Adrenal gland (tissue), 5 donors: ENCODE measurements at regions not wholly inside any gene's neighbourhood (a gene's known extent, or its start where the extent isn't known, plus 50 kb on each side); places are given as distances from the start of the nearest gene placed in this dataset.

ENCODE experiments used
- POLR2A ChIP-seq, 2 donors: fragments of 450-650 bp; IDR thresholded peaks; one replicate each; pipeline ENCODE4 v1.6.1; 2017; ENCODE audit warnings: antibody characterized with exemption in 2 of 2, mild to moderate bottlenecking in 2 of 2, moderate library complexity in 1 of 2
- TF ChIP-seq, protein P1 (sequence below), 6 experiments: fragments of 450-650 bp in 4 of 6; fragments of 200-600 bp in 2 of 6; sonication (generic) in 1 of 6; IDR thresholded peaks; 1 replicate in 5 of 6; 2 replicates in 1 of 6; pipeline versions ENCODE4 v1.5.1 to v1.8.0; 2016 to 2021; ENCODE audit warnings: antibody characterized with exemption in 6 of 6, mild to moderate bottlenecking in 2 of 6, moderate library complexity in 1 of 6
- donor health status: DM: no; HTN: no; CAD: no.

DNA sequence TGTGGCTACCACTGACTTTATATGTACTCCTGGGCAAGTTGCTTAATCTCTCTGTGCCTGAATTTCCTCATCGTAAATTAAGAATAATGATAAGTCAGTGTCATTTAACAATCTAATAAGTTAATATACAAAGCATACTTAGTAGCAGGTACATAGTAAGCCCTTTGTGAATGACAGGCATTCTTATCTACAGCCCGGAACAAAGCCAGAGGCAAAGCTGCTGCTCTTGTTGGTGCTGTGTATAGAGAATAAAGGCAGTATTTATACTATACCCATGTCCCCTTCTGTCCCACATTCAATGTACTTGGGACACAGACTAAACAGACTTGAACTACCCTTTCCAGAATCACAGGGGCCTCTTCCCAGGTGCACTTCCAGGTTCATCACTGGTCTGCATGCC is 229.7 kb upstream of the NCAM1 start:
- TF ChIP-seq, protein P1, sequence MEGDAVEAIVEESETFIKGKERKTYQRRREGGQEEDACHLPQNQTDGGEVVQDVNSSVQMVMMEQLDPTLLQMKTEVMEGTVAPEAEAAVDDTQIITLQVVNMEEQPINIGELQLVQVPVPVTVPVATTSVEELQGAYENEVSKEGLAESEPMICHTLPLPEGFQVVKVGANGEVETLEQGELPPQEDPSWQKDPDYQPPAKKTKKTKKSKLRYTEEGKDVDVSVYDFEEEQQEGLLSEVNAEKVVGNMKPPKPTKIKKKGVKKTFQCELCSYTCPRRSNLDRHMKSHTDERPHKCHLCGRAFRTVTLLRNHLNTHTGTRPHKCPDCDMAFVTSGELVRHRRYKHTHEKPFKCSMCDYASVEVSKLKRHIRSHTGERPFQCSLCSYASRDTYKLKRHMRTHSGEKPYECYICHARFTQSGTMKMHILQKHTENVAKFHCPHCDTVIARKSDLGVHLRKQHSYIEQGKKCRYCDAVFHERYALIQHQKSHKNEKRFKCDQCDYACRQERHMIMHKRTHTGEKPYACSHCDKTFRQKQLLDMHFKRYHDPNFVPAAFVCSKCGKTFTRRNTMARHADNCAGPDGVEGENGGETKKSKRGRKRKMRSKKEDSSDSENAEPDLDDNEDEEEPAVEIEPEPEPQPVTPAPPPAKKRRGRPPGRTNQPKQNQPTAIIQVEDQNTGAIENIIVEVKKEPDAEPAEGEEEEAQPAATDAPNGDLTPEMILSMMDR (IDR thresholded peaks at IDR 0.05), result no peak
- TF ChIP-seq POLR2A (IDR thresholded peaks at IDR 0.05), result no peak
